ENCODE measurements at regions not wholly inside any gene's neighbourhood (a gene's known extent, or its start where the extent isn't known, plus 50 kb on each side); places are given as distances from the start of the nearest gene placed in this dataset.

GRCh38 chr20:48276021-48276342, 490.7 kb upstream of the SULF2 start:
- no peak for DNase-seq (ENCODE audit: low read depth in 3 of 3)

GRCh38 chr20:48275286-48276020, 490.2 kb upstream of the SULF2 start:
- DNase-seq (ENCODE audit: low read depth in 3 of 3): no peak

- DNase-seq (ENCODE audit: low read depth in 3 of 3): no peak
Observed at GRCh38 chr20:48273843-48274242, 488.6 kb upstream of the SULF2 start.

- DNase-seq (ENCODE audit: low read depth in 3 of 3): no peak
Observed at GRCh38 chr20:48270885-48271284, 485.6 kb upstream of the SULF2 start.

- no peak for DNase-seq (ENCODE audit: low read depth in 3 of 3)
Observed at GRCh38 chr20:48267860-48268633, 482.8 kb upstream of the SULF2 start.

- DNase-seq (ENCODE audit: low read depth in 3 of 3): no peak
Observed at GRCh38 chr20:48266571-48266970, 481.3 kb upstream of the SULF2 start.

GRCh38 chr20:48265791-48266190, 480.5 kb upstream of the SULF2 start:
- DNase-seq (ENCODE audit: low read depth in 3 of 3): no peak

GRCh38 chr20:48262955-48263354, 477.7 kb upstream of the SULF2 start:
- DNase-seq (ENCODE audit: low read depth in 3 of 3): no peak

GRCh38 chr20:48262466-48262865, 477.2 kb upstream of the SULF2 start:
- DNase-seq (ENCODE audit: low read depth in 3 of 3): no peak

- DNase-seq (ENCODE audit: low read depth in 3 of 3): no peak
Observed at GRCh38 chr20:48261398-48261910, 476.2 kb upstream of the SULF2 start.

- no peak for DNase-seq (ENCODE audit: low read depth in 3 of 3)
Observed at GRCh38 chr20:48260129-48260756, 475.0 kb upstream of the SULF2 start.

- DNase-seq (ENCODE audit: low read depth in 3 of 3): no peak
Observed at GRCh38 chr20:48259456-48259855, 474.2 kb upstream of the SULF2 start.

- DNase-seq (ENCODE audit: low read depth in 3 of 3): no peak
Observed at GRCh38 chr20:48257833-48258232, 472.6 kb upstream of the SULF2 start.

GRCh38 chr20:48247961-48248360, 462.7 kb upstream of the SULF2 start:
- no peak for DNase-seq (ENCODE audit: low read depth in 3 of 3)

GRCh38 chr20:48246061-48246790, 460.9 kb upstream of the SULF2 start:
- DNase-seq (ENCODE audit: low read depth in 3 of 3): no peak

- no peak for DNase-seq (ENCODE audit: low read depth in 3 of 3)
Observed at GRCh38 chr20:48242623-48243022, 457.3 kb upstream of the SULF2 start.

- DNase-seq (ENCODE audit: low read depth in 3 of 3): no peak
Observed at GRCh38 chr20:48241482-48241881, 456.2 kb upstream of the SULF2 start.

- DNase-seq (ENCODE audit: low read depth in 3 of 3): no peak
Observed at GRCh38 chr20:48238781-48239180, 453.5 kb upstream of the SULF2 start.

- DNase-seq (ENCODE audit: low read depth in 3 of 3): no peak
Observed at GRCh38 chr20:48238326-48238725, 453.0 kb upstream of the SULF2 start.

- DNase-seq (ENCODE audit: low read depth in 3 of 3): no peak
Observed at GRCh38 chr20:48236000-48236970, 451.0 kb upstream of the SULF2 start.

- no peak for DNase-seq (ENCODE audit: low read depth in 3 of 3)
Observed at GRCh38 chr20:48234951-48235350, 449.7 kb upstream of the SULF2 start.

All from stimulated activated CD4-positive, alpha-beta T cell treated with anti-CD3 and anti-CD28 coated beads, TNF-alpha, amount 100 ng/mL, for 48 hours (primary cell).